HCT116 (cell line): ENCODE measurements at regions not wholly inside any gene's neighbourhood (a gene's known extent, or its start where the extent isn't known, plus 50 kb on each side); places are given as distances from the start of the nearest gene placed in this dataset.

ENCODE experiments used
- ATAC-seq: fragments of 200-7000 bp; cut with Tn5 transposase; 2 replicates; pipeline ENCODE4 v1.9.1; 2020; ENCODE audit warnings: mild to moderate bottlenecking, moderate library complexity
- BruUV-seq: library from RNA; stranded (reverse); fragments of 400-500 nt; replicated peaks from 2 replicates; lab custom pipeline; 2021; lab: Mats Ljungman, UMichigan
- CTCF ChIA-PET: fragments of 300-600 bp; sonication (Branson Sonifier 250); formaldehyde crosslinking; loops from one replicate; lab custom pipeline; 2021; ENCODE audit warnings: antibody characterized with exemption; lab: Charles Lee
- POLR2A ChIA-PET: fragments of 300-600, 350-600 bp; sonication (Branson Sonifier 250); formaldehyde crosslinking; loops from one replicate; lab custom pipeline; 2021; ENCODE audit warnings: antibody characterized with exemption; lab: Charles Lee
- RAD21 ChIA-PET, 2 experiments: fragments of 300-600 bp; sonication (Branson Sonifier 250); formaldehyde crosslinking; loops; one replicate each; lab custom pipeline; 2023; ENCODE audit warnings: low total read pairs in 2 of 2; ENCODE audit not compliant: uncharacterized antibody in 2 of 2, unreplicated experiment in 2 of 2, low non-redundant PET in 1 of 2; lab: Charles Lee
- DNase-seq: peaks from one replicate; pipeline ENCODE4 v3.0.0-alpha.2; 2010; ENCODE audit warnings: low read depth, low spot score
- H2AFZ ChIP-seq: fragments of 200-600 bp; shearing (Covaris generic), sonication (generic); 2 replicates; pipeline ENCODE4 v1.6.1; 2017; ENCODE audit warnings: low read depth, mixed run types, mixed read lengths, antibody characterized with exemption, low read length; ENCODE audit not compliant: poor library complexity, severe bottlenecking
- H3K27ac ChIP-seq: 2 replicates; pipeline ENCODE4 v1.5.1; 2012; ENCODE audit warnings: low read depth, low read length
- H3K27me3 ChIP-seq: fragments of 200-600 bp; sonication (generic); 2 replicates; pipeline ENCODE4 v1.6.1; 2016; ENCODE audit warnings: mixed run types, low read length, mixed read lengths; ENCODE audit not compliant: insufficient read depth
- H3K36me3 ChIP-seq, 2 experiments: fragments of 200-500 bp in 1 of 2; fragments of 200-600 bp in 1 of 2; sonication (Bioruptor generic) in 1 of 2; sonication (generic) in 1 of 2; 2 replicates each; pipeline versions ENCODE4 v1.5.1 to v1.6.1; 2014 to 2016; ENCODE audit warnings: low read length in 2 of 2, inconsistent platforms in 1 of 2, mixed read lengths in 1 of 2, mixed run types in 1 of 2; ENCODE audit not compliant: insufficient read depth in 2 of 2, control insufficient read depth in 1 of 2
- H3K4me1 ChIP-seq, 2 experiments: fragments of 200-600 bp in 1 of 2; sonication (generic) in 1 of 2; 2 replicates each; pipeline versions ENCODE4 v1.5.1 to v1.6.1; 2012 to 2017; ENCODE audit warnings: low read length in 2 of 2, inconsistent platforms in 1 of 2, mild to moderate bottlenecking in 1 of 2, mixed read lengths in 1 of 2, mixed run types in 1 of 2, moderate library complexity in 1 of 2; ENCODE audit not compliant: insufficient read depth in 2 of 2, control insufficient read depth in 1 of 2
- H3K4me2 ChIP-seq: fragments of 200-600 bp; sonication (generic); 2 replicates; pipeline ENCODE4 v1.6.1; 2017; ENCODE audit warnings: mixed run types, low read length, mixed read lengths
- H3K4me3 ChIP-seq, 2 experiments: fragments of 200-600 bp in 1 of 2; sonication (generic) in 1 of 2; replicated peaks in 1 of 2; 2 replicates each; pipeline ENCODE4 v1.5.1; 2011 to 2016; ENCODE audit warnings: low read length in 2 of 2, control low read depth in 1 of 2, low read depth in 1 of 2, mild to moderate bottlenecking in 1 of 2, mixed read lengths in 1 of 2, mixed run types in 1 of 2
- H3K79me2 ChIP-seq: fragments of 200-600 bp; sonication (generic); 2 replicates; pipeline ENCODE4 v1.6.1; 2017; ENCODE audit warnings: mild to moderate bottlenecking, mixed run types, low read length, moderate library complexity, mixed read lengths; ENCODE audit not compliant: insufficient read depth
- H3K9ac ChIP-seq: fragments of 200-600 bp; sonication (generic); 2 replicates; pipeline ENCODE4 v1.6.1; 2016; ENCODE audit warnings: low read length, mixed read lengths
- H3K9me2 ChIP-seq: fragments of 200-600 bp; sonication (generic), shearing (Covaris generic); 2 replicates; pipeline ENCODE4 v1.6.1; 2017; ENCODE audit warnings: mixed run types, mild to moderate bottlenecking, moderate library complexity; ENCODE audit not compliant: insufficient read depth
- H3K9me3 ChIP-seq, 2 experiments: fragments of 200-500 bp in 1 of 2; fragments of 200-600 bp in 1 of 2; sonication (Bioruptor generic) in 1 of 2; sonication (generic) in 1 of 2; 2 replicates each; pipeline ENCODE4 v1.6.1; 2014 to 2017; ENCODE audit warnings: low read length in 2 of 2, mixed read lengths in 2 of 2, inconsistent platforms in 1 of 2, low read depth in 1 of 2, mild to moderate bottlenecking in 1 of 2, mixed run types in 1 of 2, moderate library complexity in 1 of 2; ENCODE audit not compliant: control insufficient read depth in 1 of 2, insufficient read depth in 1 of 2
- H4K20me1 ChIP-seq: fragments of 200-600 bp; sonication (generic), shearing (Covaris generic); 2 replicates; pipeline ENCODE4 v1.6.1; 2017; ENCODE audit warnings: mixed run types, mild to moderate bottlenecking, moderate library complexity; ENCODE audit not compliant: insufficient read depth
- ATF3 ChIP-seq: IDR thresholded peaks from 2 replicates; pipeline ENCODE4 v1.6.1; 2012
- CBX3 ChIP-seq: IDR thresholded peaks from 2 replicates; pipeline ENCODE4 v1.6.1; 2012; ENCODE audit warnings: low read depth
- CTCF ChIP-seq, 3 experiments: fragments of 200-600 bp in 1 of 3; sonication (generic) in 1 of 3; IDR thresholded peaks in 2 of 3; conservative IDR thresholded peaks in 1 of 3; 2 replicates each; pipeline ENCODE4 v1.5.1; 2012 to 2017; ENCODE audit warnings: low read depth in 2 of 3, low read length in 2 of 3, antibody characterized with exemption in 1 of 3, borderline replicate concordance in 1 of 3, control low read depth in 1 of 3, mild to moderate bottlenecking in 1 of 3, mixed read lengths in 1 of 3, mixed run types in 1 of 3, moderate library complexity in 1 of 3; ENCODE audit not compliant: insufficient read depth in 1 of 3
- EZH2phosphoT487 ChIP-seq: fragments of 200-600 bp; IDR thresholded peaks from 2 replicates; pipeline ENCODE4 v1.6.1; 2018; ENCODE audit warnings: antibody characterized with exemption, borderline replicate concordance
- FOSL1 ChIP-seq: IDR thresholded peaks from 2 replicates; pipeline ENCODE4 v1.6.1; 2012; ENCODE audit warnings: low read depth
- MAX ChIP-seq: IDR thresholded peaks from 2 replicates; pipeline ENCODE4 v1.6.1; 2012
- POLR2A ChIP-seq: IDR thresholded peaks from 2 replicates; pipeline ENCODE4 v1.7.0; 2011; ENCODE audit warnings: borderline replicate concordance; ENCODE audit not compliant: insufficient read depth, insufficient read length; ENCODE audit errors: extremely low read depth
- POLR2AphosphoS5 ChIP-seq: IDR thresholded peaks from 2 replicates; pipeline ENCODE4 v1.6.1; 2011; ENCODE audit warnings: mild to moderate bottlenecking, low read depth, low read length, moderate library complexity
- TCF7L2 ChIP-seq: IDR thresholded peaks from 2 replicates; pipeline ENCODE4 v1.7.0; 2011; ENCODE audit warnings: borderline replicate concordance, inconsistent platforms; ENCODE audit not compliant: insufficient read depth, insufficient read length; ENCODE audit errors: extremely low read depth
- ZBTB33 ChIP-seq: IDR thresholded peaks from 2 replicates; pipeline ENCODE4 v1.6.1; 2011; ENCODE audit warnings: mild to moderate bottlenecking, low read length, moderate library complexity; ENCODE audit not compliant: insufficient replicate concordance; ENCODE audit errors: extremely low read depth
- ZFX ChIP-seq: fragments of 450-650 bp; IDR thresholded peaks from 2 replicates; pipeline ENCODE4 v1.6.1; 2017
- ZNF274 ChIP-seq: fragments of 200-500 bp; sonication (Bioruptor generic); IDR thresholded peaks from 2 replicates; pipeline ENCODE4 v1.6.1; 2014; ENCODE audit warnings: mild to moderate bottlenecking, low read depth, low read length, inconsistent platforms
- intact Hi-C: fragments of 100-400 bp; cut with micrococcal nuclease; formaldehyde crosslinking; loops from 2 replicates; pipeline ENCODE4 v1.10.0; 2022

GRCh38 chr6:169926617-169927417 lies 175.4 kb downstream of the ERMARD start:
- intact Hi-C loops = no loop called here
- DNase-seq (no peak), ATAC-seq (no peak)
- CTCF ChIA-PET = no interaction called here
- no peaks in the 10 kb centered on the region for H3K36me3 ChIP-seq
- RAD21 ChIA-PET = no interaction called here
- no peaks in the 10 kb centered on the region for H3K79me2 ChIP-seq
- TF ChIP-seq POLR2AphosphoS5 (no peak), CBX3 (no peak), EZH2phosphoT487 (no peak), FOSL1 (no peak), POLR2A (no peak), MAX (no peak), ATF3 (no peak), TCF7L2 (no peak), ZFX (no peak), ZBTB33 (no peak), ZNF274 (no peak), CTCF (IDR thresholded peaks at IDR 0.05 in 2 of 3, conservative IDR thresholded peaks at IDR 0.05 in 1 of 3; ENCODE audit: borderline replicate concordance in 1 of 3, insufficient read depth in 1 of 3, low read depth in 2 of 3, low read length in 2 of 3) (no peak)
- no peaks in the 10 kb centered on the region for H3K9me3 ChIP-seq
- H2AFZ ChIP-seq = no peak overlapping the region
- no peaks in the 10 kb centered on the region for H3K4me1 ChIP-seq
- no peaks in the 10 kb centered on the region for H3K27me3 ChIP-seq
- H3K27ac ChIP-seq = no peak overlapping the region
- no peak overlapping the region for H3K4me3 ChIP-seq
- no peaks in the 10 kb centered on the region for H4K20me1 ChIP-seq
- H3K4me2 ChIP-seq = no peak overlapping the region
- H3K9ac ChIP-seq = no peak overlapping the region
- POLR2A ChIA-PET = no interaction called here
- no peaks in the 10 kb centered on the region for H3K9me2 ChIP-seq
- no TSS peak for BruUV-seq
